IgD-negative memory B cell (primary cell): ENCODE measurements at regions not wholly inside any gene's neighbourhood (a gene's known extent, or its start where the extent isn't known, plus 50 kb on each side); places are given as distances from the start of the nearest gene placed in this dataset.

ENCODE experiments used
- H3K27ac Mint-ChIP-seq, 3 donors: one replicate each; pipeline ENCODE4 v1.8.0; 2020 to 2022; ENCODE audit warnings: mild to moderate bottlenecking in 3 of 3, mixed read lengths in 3 of 3, moderate library complexity in 1 of 3
- H3K27me3 Mint-ChIP-seq: one replicate; pipeline ENCODE4 v1.8.0; 2021; ENCODE audit warnings: mixed read lengths
- H3K36me3 Mint-ChIP-seq: one replicate; pipeline ENCODE4 v1.8.0; 2020; ENCODE audit warnings: mild to moderate bottlenecking, mixed read lengths
- H3K4me1 Mint-ChIP-seq, 3 donors: one replicate each; pipeline ENCODE4 v1.8.0; 2020 to 2022; ENCODE audit warnings: mixed read lengths in 3 of 3, mild to moderate bottlenecking in 1 of 3
- H3K4me3 Mint-ChIP-seq, 4 donors: one replicate each; pipeline ENCODE4 v1.8.0; 2020 to 2022; ENCODE audit warnings: mild to moderate bottlenecking in 4 of 4, mixed read lengths in 4 of 4, moderate library complexity in 3 of 4
- H3K9me3 Mint-ChIP-seq, 3 donors: one replicate each; pipeline ENCODE4 v1.8.0; 2020 to 2021; ENCODE audit warnings: mixed read lengths in 3 of 3, mild to moderate bottlenecking in 1 of 3

DNA sequence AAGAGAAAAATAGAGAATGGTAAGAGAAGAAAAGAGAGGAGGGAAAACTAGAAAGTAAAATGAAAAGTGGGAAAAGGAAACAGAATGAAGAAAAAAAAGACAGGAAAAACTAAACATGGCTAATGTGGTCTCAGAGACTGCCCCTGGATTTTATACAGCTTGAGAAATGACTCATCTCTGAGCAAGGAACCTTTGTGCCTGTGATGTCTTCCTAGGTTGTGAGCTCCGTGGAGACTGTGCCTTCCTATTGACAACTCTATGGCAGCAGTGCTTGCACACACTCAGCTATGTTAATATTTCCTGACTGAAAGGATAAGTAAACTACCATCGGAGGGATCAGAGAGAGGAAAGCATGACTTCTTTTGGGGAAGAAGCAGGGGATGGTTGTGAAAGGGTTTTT, 203.8 kb downstream of the RDH14 start:
- H3K27ac Mint-ChIP-seq: no peak overlapping the region
- peaks cover 4% of the 10 kb centered on the region for H3K27me3 Mint-ChIP-seq
- no peaks in the 10 kb centered on the region for H3K36me3 Mint-ChIP-seq
- H3K4me3 Mint-ChIP-seq: no peak overlapping the region
- H3K9me3 Mint-ChIP-seq: no peaks in the 10 kb centered on the region
- H3K4me1 Mint-ChIP-seq: no peaks in the 10 kb centered on the region

DNA sequence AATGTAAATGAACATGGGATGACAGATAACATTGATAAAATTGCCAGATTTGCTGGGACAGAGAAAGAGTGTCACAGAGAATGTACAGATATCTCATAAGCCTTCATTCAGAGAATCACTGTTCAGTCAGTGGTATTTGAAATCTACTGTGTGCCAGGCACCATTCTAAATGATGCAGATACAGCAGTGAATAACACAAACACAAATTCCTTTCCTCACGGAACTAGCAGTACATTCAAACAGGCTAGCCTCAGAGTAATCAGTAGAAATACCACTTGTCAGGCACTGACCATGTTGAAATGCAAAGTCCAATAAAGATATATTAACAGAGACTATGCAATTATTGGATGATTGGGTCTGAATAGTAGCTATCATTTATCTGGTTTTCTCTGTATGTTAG, 211.0 kb downstream of the RDH14 start:
- H3K4me1 Mint-ChIP-seq: no peaks in the 10 kb centered on the region
- peaks cover 3% of the 10 kb centered on the region for H3K27me3 Mint-ChIP-seq
- no peak overlapping the region for H3K4me3 Mint-ChIP-seq
- no peaks in the 10 kb centered on the region for H3K36me3 Mint-ChIP-seq
- peaks cover 0 to 7% (median 0%) of the 10 kb centered on the region in 3 donors for H3K9me3 Mint-ChIP-seq
- no peak overlapping the region for H3K27ac Mint-ChIP-seq

DNA sequence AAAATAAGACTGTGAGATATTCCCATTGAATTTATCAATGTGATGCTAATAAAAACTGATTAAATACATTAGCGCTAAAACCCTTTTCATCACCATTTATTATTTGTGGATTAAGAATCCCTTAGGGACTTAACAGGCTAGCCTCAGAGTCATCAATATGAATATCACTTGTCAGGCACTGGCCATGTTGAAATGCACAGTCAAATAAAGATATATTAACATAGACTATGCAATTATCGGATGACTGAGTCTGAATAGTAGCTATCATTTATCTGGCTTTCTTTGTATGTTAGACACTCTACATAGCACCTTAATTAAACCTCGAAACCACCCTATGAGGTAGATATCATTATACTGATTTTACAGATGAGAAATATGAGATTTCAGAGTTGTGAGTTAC, 213.6 kb downstream of the RDH14 start:
- Mint-ChIP-seq H3K27ac (no peak overlapping the region), H3K4me1 (no peaks in the 10 kb centered on the region), H3K4me3 (no peak overlapping the region), H3K36me3 (no peaks in the 10 kb centered on the region), H3K27me3 (peaks cover 3% of the 10 kb centered on the region), H3K9me3 (peaks cover 0 to 7% (median 0%) of the 10 kb centered on the region in 3 donors)

DNA sequence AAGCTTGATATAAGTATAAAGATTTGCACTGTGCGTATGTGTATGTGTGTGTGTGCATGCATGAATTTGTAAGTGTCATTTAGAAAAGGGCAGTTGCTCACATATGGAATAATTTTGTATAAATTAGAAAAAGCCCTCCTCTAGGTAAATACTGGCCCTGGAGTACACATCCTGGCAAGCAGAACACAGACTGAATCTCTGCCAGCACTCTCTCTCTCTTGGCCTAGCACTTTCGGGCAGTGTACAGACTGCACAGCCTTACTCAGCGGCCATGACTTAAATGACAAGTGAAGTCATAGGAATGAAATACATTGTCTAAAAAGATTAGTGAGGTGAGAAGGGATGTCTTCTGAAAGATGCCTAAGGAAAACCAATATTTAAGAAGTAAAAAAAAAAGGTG, 214.1 kb downstream of the RDH14 start:
- Mint-ChIP-seq H3K27ac (no peak overlapping the region), H3K4me3 (no peak overlapping the region), H3K9me3 (peaks cover 0 to 7% (median 2%) of the 10 kb centered on the region in 3 donors), H3K36me3 (no peaks in the 10 kb centered on the region), H3K27me3 (peaks cover 2% of the 10 kb centered on the region), H3K4me1 (no peaks in the 10 kb centered on the region)

DNA sequence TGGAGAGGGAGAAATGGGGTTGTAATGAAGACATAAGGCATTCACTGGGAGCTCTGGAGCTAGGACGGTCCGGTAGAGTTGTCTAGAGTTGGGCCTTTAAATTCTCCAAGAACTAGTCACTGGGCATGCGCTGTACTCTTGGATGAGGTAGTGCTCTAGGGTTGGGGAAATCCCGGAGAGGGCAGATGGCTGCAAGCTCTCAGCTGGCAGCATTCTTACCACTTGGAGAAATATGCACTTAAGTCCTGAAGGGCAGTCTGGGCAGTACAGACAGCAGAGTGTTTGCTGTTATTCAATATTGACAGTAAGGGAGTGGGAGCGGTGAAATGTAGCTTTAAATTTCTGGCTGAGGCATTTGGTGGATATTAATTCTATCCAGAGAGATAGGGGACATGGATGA, 214.6 kb downstream of the RDH14 start:
- Mint-ChIP-seq H3K27ac (no peak overlapping the region), H3K4me3 (no peak overlapping the region), H3K27me3 (no peaks in the 10 kb centered on the region), H3K4me1 (no peaks in the 10 kb centered on the region), H3K9me3 (peaks cover 0 to 4% (median 3%) of the 10 kb centered on the region in 3 donors), H3K36me3 (no peaks in the 10 kb centered on the region)

DNA sequence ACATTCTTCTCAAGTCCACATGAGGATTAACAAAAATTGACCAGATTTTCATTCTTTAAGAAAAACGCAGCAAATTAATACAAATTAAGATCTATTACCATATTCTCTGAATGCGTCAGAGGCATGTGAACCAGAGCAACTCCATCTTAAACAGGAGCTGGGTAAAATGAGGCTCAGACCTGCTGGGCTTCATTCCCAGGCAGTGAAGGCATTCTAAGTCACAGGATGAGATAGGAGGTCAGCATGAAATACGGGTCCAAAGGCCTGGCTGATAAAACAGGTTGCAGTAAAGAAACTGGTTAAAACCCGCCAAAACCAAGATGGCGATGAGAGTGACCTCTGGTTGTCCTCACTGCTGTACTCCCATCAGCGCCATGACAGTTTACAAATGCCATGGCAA, 217.6 kb downstream of the RDH14 start:
- Mint-ChIP-seq H3K9me3 (peaks cover 0 to 5% (median 3%) of the 10 kb centered on the region in 3 donors), H3K27ac (no peak overlapping the region), H3K4me3 (no peak overlapping the region), H3K4me1 (no peaks in the 10 kb centered on the region), H3K27me3 (no peaks in the 10 kb centered on the region), H3K36me3 (no peaks in the 10 kb centered on the region)

DNA sequence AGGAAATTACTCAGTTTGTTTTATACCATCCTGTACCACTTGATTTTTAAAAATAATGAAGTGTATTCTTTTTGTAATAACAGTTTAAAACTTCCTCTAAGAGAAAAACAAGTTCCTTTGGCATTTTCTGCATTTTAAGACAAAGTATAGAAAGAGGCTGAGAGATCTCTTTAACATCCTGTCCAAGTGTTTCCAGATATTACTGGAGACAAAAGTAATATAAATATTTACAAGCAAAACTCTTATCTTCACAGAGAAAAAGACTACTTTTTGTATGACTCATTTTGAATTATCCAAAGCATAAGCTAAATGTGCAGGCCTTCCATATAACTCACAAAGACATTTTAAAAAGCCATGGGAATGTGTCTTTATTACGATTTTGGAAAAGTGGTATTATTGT, 221.1 kb downstream of the RDH14 start:
- Mint-ChIP-seq H3K9me3 (peaks cover 0 to 5% (median 3%) of the 10 kb centered on the region in 3 donors), H3K27ac (no peak overlapping the region), H3K4me3 (no peak overlapping the region), H3K36me3 (no peaks in the 10 kb centered on the region), H3K27me3 (no peaks in the 10 kb centered on the region), H3K4me1 (no peaks in the 10 kb centered on the region)

DNA sequence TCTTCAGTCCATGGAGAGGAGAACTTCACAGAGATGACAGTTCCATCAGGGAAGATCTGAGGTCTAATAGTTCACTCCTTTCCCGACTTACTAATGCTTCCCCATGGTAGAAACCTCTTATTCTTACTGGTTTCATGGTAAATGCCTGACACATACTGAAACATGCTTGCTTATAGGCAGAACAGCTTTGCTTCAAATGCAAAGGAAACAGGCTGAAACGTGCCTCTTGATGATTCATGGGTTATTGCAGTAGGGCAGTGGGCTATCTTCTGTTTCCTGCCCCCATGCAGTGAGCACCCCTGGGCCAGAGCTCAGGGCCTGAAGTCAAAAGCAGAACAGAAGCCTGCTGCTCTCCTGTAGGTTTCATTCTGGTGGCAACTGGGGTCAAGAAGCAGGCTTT, 223.5 kb downstream of the RDH14 start:
- Mint-ChIP-seq H3K27me3 (no peaks in the 10 kb centered on the region), H3K4me1 (no peaks in the 10 kb centered on the region), H3K9me3 (peaks cover 0 to 5% (median 3%) of the 10 kb centered on the region in 3 donors), H3K27ac (no peak overlapping the region), H3K36me3 (no peaks in the 10 kb centered on the region), H3K4me3 (no peak overlapping the region)

DNA sequence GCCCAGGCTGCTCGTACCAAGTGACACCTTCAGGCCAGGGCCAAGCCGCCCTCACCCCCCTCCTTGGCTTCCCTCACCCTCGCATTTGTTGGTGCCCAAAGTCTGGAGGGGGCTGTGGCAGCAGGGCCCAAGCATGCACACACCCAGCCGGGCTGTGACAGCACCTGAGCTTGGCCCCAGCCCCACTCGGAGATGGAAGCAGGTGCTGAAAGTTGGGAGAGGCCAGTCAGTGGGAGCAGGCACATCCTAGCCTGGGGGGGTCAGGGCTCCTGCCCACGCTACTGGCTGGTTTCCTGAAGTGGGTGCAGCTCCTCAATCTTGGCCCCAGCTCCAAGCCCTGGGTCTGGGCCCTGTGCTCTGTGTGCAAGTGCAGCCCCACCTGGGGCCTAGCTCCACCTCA, 228.0 kb downstream of the RDH14 start:
- Mint-ChIP-seq H3K36me3 (no peaks in the 10 kb centered on the region), H3K4me1 (no peaks in the 10 kb centered on the region)

DNA sequence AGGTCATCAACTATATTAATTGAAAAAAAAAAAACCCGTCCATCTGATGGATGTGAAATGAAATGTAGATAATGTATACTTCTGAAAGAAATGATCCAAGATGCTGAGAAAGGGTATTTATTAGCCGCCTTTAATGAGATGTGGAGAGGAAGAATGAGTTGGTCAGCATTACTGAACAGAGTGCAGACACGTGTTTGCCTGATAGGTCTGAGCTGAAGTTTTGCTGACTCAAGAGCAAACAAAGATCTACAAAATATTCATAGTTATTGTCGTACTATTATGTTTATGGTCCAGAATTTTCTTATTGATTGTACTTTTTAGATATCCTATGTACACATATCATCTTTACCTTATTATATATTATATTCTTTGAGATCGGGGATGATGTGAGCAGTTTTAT, 235.3 kb downstream of the RDH14 start:
- no peaks in the 10 kb centered on the region for H3K36me3 Mint-ChIP-seq
- H3K9me3 Mint-ChIP-seq: no peaks in the 10 kb centered on the region
- no peaks in the 10 kb centered on the region for H3K4me1 Mint-ChIP-seq

More for the DNA sequence above, 228.0 kb downstream of the RDH14 start:
- Mint-ChIP-seq H3K9me3 (no peaks in the 10 kb centered on the region), H3K4me3 (no peak overlapping the region), H3K27ac (no peak overlapping the region), H3K27me3 (no peaks in the 10 kb centered on the region)

DNA sequence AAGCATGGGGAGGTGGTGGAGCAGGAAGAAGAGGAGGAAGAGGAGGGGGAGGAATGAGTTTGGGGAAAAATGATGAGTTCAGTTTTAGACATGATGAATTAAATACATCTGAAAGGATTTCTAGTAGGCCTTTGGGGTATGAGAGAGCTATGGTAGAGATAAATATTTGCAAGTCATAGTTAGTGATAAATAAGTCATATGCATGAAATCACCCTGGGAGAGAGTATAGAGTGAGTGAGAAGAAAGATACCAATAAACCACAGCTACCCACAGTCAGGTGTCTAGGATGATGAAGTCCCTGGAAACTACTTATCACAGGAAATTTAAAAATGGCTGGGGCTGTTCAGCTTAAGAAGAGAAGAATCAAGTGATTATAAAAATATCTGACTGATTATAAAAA, 240.5 kb downstream of the RDH14 start:
- H3K27ac Mint-ChIP-seq: no peak overlapping the region
- no peaks in the 10 kb centered on the region for H3K9me3 Mint-ChIP-seq
- peaks cover 2% of the 10 kb centered on the region for H3K27me3 Mint-ChIP-seq
- H3K36me3 Mint-ChIP-seq: no peaks in the 10 kb centered on the region
- no peak overlapping the region for H3K4me3 Mint-ChIP-seq
- no peaks in the 10 kb centered on the region for H3K4me1 Mint-ChIP-seq

More for the DNA sequence above, 235.3 kb downstream of the RDH14 start:
- Mint-ChIP-seq H3K27me3 (peaks cover 2% of the 10 kb centered on the region), H3K4me3 (no peak overlapping the region), H3K27ac (no peak overlapping the region)

DNA sequence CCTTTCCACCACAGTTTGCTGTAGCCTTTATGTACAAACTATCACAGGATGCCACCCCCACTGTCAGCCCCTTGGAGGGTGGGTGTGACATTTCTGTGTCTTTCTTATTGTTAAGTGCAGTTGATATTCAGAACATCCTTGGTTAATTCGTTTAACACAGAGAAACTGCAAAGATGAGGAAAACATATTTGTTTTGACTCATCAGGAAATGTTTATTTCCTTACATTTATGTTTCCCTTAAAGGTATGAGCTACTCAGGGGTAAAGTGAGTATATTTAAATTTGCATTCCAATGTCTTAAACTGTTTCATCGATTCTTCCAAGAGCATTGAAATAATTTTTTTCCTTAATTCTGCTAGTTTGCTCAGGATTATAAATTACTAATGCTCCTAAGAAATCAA, 243.4 kb downstream of the RDH14 start:
- H3K36me3 Mint-ChIP-seq: no peaks in the 10 kb centered on the region
- no peak overlapping the region for H3K27ac Mint-ChIP-seq
- H3K9me3 Mint-ChIP-seq: peaks cover 0 to 5% (median 3%) of the 10 kb centered on the region in 3 donors
- H3K27me3 Mint-ChIP-seq: peaks cover 2% of the 10 kb centered on the region
- no peaks in the 10 kb centered on the region for H3K4me1 Mint-ChIP-seq
- no peak overlapping the region for H3K4me3 Mint-ChIP-seq

DNA sequence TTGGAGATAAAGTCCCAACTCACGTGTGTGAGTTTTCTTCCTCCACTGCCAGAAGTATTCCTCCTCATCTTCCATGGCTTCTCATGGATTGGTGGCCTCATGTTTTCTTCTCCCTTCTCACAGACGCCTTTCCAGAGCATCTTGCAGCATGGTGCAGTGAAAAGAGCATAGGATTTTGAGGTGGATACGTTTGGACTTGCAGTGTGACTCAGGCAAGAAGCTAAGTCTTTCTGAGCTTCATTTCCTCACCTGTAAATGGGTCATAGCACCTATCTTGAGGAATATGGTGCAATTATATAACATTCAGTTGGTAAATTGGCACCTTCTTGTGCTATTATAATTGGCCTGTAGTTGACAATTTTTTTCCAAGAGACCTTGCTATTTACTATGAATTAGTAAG, 247.6 kb downstream of the RDH14 start:
- H3K27me3 Mint-ChIP-seq: no peaks in the 10 kb centered on the region
- no peaks in the 10 kb centered on the region for H3K4me1 Mint-ChIP-seq
- H3K36me3 Mint-ChIP-seq: no peaks in the 10 kb centered on the region
- H3K4me3 Mint-ChIP-seq: no peak overlapping the region
- H3K9me3 Mint-ChIP-seq: peaks cover 0 to 5% (median 4%) of the 10 kb centered on the region in 3 donors
- H3K27ac Mint-ChIP-seq: no peak overlapping the region

DNA sequence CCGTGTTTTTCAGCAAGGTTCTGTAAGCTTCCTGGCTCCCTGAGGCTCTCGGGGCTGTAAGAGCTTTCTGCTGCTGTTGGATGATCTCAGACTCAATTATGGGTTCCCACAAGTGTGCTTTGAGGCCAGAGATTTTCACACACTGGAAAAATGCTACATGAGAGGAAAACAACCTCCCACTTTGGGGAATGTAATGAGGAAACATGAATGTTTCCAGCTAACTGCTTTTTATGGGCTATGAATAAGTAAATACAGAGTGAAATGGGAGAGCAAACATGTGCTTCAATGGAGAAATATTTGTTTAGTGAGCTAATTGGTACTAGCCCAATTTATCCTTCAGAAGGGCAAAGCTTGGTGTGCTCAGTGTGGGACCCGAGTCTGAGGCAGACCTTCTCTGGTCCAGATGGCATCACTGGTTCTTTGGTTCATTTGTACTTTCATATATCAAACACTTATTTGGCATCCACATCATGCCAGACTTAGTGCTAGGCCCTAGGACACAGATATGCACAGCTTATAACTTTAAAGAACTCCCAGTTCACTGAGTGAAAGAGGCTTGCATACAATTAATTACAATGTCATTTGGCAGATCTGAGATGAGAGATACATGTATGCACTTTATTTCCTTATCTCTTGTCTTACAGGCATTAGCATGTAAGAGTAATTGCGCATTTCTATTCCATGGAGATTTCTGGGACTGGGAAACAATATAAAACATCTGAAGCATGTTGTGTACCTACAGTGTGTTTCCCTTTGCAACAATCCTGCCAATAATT, 248.8 kb downstream of the RDH14 start:
- Mint-ChIP-seq H3K9me3 (peaks cover 0 to 8% (median 4%) of the 10 kb centered on the region in 3 donors), H3K4me3 (no peak overlapping the region), H3K4me1 (no peaks in the 10 kb centered on the region), H3K36me3 (peaks cover 2% of the 10 kb centered on the region), H3K27ac (no peak overlapping the region), H3K27me3 (no peaks in the 10 kb centered on the region)

DNA sequence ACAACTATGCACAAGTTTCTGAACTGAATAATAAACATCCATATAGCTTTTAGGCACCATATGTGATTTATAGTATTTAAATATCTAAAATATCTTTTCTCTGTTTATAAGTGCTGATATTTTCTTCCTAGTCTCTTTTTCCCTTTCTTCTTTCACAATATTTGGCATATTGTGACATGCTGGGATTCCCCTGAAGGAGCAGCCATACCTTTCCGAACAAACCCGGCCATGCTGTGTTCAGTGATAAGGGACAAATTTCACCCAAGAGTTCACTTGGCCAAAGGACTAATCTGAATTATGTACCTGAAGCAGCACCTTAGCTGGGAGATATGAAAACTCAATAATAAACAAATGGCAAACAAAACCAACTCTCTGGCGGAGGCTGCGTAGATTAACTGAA, 250.8 kb downstream of the RDH14 start:
- Mint-ChIP-seq H3K4me1 (no peaks in the 10 kb centered on the region), H3K4me3 (no peak overlapping the region), H3K36me3 (peaks cover 2% of the 10 kb centered on the region)

DNA sequence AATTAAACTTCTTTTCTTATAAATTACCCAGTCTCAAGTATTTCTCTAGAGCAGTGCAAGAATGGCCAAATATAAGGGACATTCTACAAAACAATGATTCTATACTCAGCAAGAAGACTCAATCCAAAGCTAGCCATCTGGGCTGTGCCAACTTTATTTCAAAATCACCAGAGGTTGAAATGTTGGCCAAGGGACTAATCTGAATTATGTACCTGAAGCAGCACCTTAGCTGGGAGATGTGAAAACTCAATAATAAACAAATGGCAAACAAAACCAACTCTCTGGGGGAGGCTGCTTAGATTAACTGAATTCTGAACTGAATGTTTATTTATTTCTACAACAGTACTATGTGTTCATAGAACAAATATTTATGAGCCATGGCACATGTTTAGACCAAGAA, 251.3 kb downstream of the RDH14 start:
- Mint-ChIP-seq H3K27me3 (no peaks in the 10 kb centered on the region), H3K36me3 (peaks cover 2% of the 10 kb centered on the region), H3K9me3 (peaks cover 0 to 10% (median 4%) of the 10 kb centered on the region in 3 donors)

More for the DNA sequence above, 250.8 kb downstream of the RDH14 start:
- no peak overlapping the region for H3K27ac Mint-ChIP-seq
- H3K9me3 Mint-ChIP-seq: peaks cover 0 to 10% (median 7%) of the 10 kb centered on the region in 3 donors
- no peaks in the 10 kb centered on the region for H3K27me3 Mint-ChIP-seq

More for the DNA sequence above, 251.3 kb downstream of the RDH14 start:
- H3K27ac Mint-ChIP-seq: no peak overlapping the region
- no peak overlapping the region for H3K4me3 Mint-ChIP-seq
- no peaks in the 10 kb centered on the region for H3K4me1 Mint-ChIP-seq
